ENCODE measurements at regions not wholly inside any gene's neighbourhood (a gene's known extent, or its start where the extent isn't known, plus 50 kb on each side); places are given as distances from the start of the nearest gene placed in this dataset.
A peak's percentile ranks its signal among the peaks of the same experiment; 100 is the strongest.
"Not testable (repeated sequence)": the region's sequence is repeated elsewhere in the genome, so short reads cannot be mapped to it uniquely, and the experiment has no call there.

- intact Hi-C loops (cut with DNase I) = no loop called here
- Histone ChIP-seq H3K27me3 (no peaks in the 10 kb centered on the region), H3K36me3 (no peaks in the 10 kb centered on the region), H3K4me1 (peaks cover 0 to 45% (median 17%) of the 10 kb centered on the region in 4 donors), H3K27ac (no peak overlapping the region), H3K9me3 (no peaks in the 10 kb centered on the region), H3K4me3 (no peak overlapping the region)
- 35 to 51% methylated on average over 1 of the region's 1 CpG for WGBS, 2 donors
- DNase-seq = no peak
- TF ChIP-seq EP300 (IDR thresholded peaks at IDR 0.05) (no peak), POLR2AphosphoS5 (IDR thresholded peaks at IDR 0.05) (no peak)
These were observed 144.5 kb upstream of the DST start for GRCh38 chr6:56787209-56787608.

- Histone ChIP-seq H3K27me3 (no peaks in the 10 kb centered on the region), H3K36me3 (no peaks in the 10 kb centered on the region), H3K4me1 (peaks cover 0 to 40% (median 16%) of the 10 kb centered on the region in 4 donors), H3K27ac (no peak overlapping the region), H3K4me3 (no peak overlapping the region), H3K9me3 (no peaks in the 10 kb centered on the region)
- 89 to 98% methylated on average over 1 of the region's 1 CpG for WGBS, 2 donors
- no peak for DNase-seq
- intact Hi-C loops (cut with DNase I) = no loop called here
- TF ChIP-seq EP300 (IDR thresholded peaks at IDR 0.05) (no peak), POLR2A (IDR thresholded peaks at IDR 0.05) (no peak), POLR2AphosphoS5 (IDR thresholded peaks at IDR 0.05) (no peak), CTCF (IDR thresholded peaks at IDR 0.05) (no peak)
These were observed 143.6 kb upstream of the DST start for GRCh38 chr6:56786256-56786655.

DNA sequence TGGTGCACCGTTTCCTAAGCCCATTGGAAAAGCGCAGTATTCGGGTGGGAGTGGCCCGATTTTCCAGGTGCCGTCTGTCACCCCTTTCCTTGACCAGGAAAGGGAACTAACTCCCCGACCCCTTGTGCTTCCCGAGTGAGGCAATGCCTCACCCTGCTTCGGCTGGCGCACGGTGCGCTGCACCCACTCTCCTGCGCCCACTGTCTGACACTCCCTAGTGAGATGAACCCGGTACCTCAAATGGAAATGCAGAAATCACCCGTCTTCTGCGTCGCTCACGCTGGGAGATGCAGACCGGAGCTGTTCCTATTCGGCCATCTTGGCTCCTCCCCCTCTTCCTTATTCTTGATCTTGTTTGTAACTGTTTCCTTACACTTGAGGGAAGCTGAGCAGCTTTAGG lies 142.8 kb upstream of the DST start:
- H3K9me3 ChIP-seq; intact Hi-C loops (cut with DNase I); DNase-seq; H3K4me3 ChIP-seq; H3K36me3 ChIP-seq; H3K27me3 ChIP-seq; H3K27ac ChIP-seq: not testable (repeated sequence)
- 91 to 92% methylated on average over 19 of the region's 19 CpGs for WGBS, 2 donors
- H3K4me1 ChIP-seq = peaks cover 0 to 33% (median 9%) of the 10 kb centered on the region in 4 donors

GRCh38 chr6:56780109-56780508 lies 137.4 kb upstream of the DST start:
- DNase-seq; H3K9me3 ChIP-seq; H3K36me3 ChIP-seq; intact Hi-C loops (cut with DNase I); H3K27me3 ChIP-seq; H3K27ac ChIP-seq; H3K4me3 ChIP-seq; H3K4me1 ChIP-seq: not testable (repeated sequence)
- WGBS, 2 donors = 93 to 94% methylated on average over 2 of the region's 2 CpGs

GRCh38 chr6:56778503-56778902 lies 135.8 kb upstream of the DST start:
- DNase-seq; H3K36me3 ChIP-seq; intact Hi-C loops (cut with DNase I): not testable (repeated sequence)

GRCh38 chr6:56775498-56776166 lies 132.9 kb upstream of the DST start:
- Histone ChIP-seq H3K9me3 (no peaks in the 10 kb centered on the region), H3K4me3 (no peak overlapping the region), H3K27me3 (no peaks in the 10 kb centered on the region), H3K4me1 (peaks cover 0 to 29% (median 25%) of the 10 kb centered on the region in 4 donors), H3K27ac (peak overlapping the region in 1 of 4 donors; percentile 13), H3K36me3 (no peaks in the 10 kb centered on the region)
- TF ChIP-seq EP300 (IDR thresholded peaks at IDR 0.05) = no peak
- TF ChIP-seq POLR2A (IDR thresholded peaks at IDR 0.05) = no peak
- TF ChIP-seq POLR2AphosphoS5 (IDR thresholded peaks at IDR 0.05) = no peak
- TF ChIP-seq CTCF (IDR thresholded peaks at IDR 0.05) = no peak
- WGBS, 2 donors = 84 to 88% methylated on average over 4 of the region's 4 CpGs
- intact Hi-C loops (cut with DNase I) = no loop called here
- DNase-seq = no peak

More at GRCh38 chr6:56778503-56778902, 135.8 kb upstream of the DST start:
- H3K4me1 ChIP-seq, H3K4me3 ChIP-seq, H3K9me3 ChIP-seq, H3K27ac ChIP-seq, H3K27me3 ChIP-seq: not testable (repeated sequence)
- WGBS, 2 donors = 49 to 78% methylated on average over 2 of the region's 2 CpGs

- intact Hi-C loops (cut with DNase I) = no loop called here
- no peaks in the 10 kb centered on the region for H3K27me3 ChIP-seq
- H3K27ac ChIP-seq = peak overlapping the region; percentile 28 to 67 (median 54)
- peaks cover 0 to 45% (median 38%) of the 10 kb centered on the region in 4 donors for H3K4me1 ChIP-seq
- 88 to 89% methylated on average over 1 of the region's 1 CpG for WGBS, 2 donors
- no peak for TF ChIP-seq EP300 (IDR thresholded peaks at IDR 0.05)
- no peak for TF ChIP-seq POLR2A (IDR thresholded peaks at IDR 0.05)
- no peak for TF ChIP-seq POLR2AphosphoS5 (IDR thresholded peaks at IDR 0.05)
- TF ChIP-seq CTCF (IDR thresholded peaks at IDR 0.05) = no peak
- peak; percentile 78 for DNase-seq
- no peaks in the 10 kb centered on the region for H3K36me3 ChIP-seq
- no peak overlapping the region for H3K4me3 ChIP-seq
- H3K9me3 ChIP-seq = no peaks in the 10 kb centered on the region
These were observed 130.1 kb upstream of the DST start for GRCh38 chr6:56772737-56773184.
